ENCODE measurements at regions not wholly inside any gene's neighbourhood (a gene's known extent, or its start where the extent isn't known, plus 50 kb on each side); places are given as distances from the start of the nearest gene placed in this dataset.

- TF ChIP-seq CTCF (IDR thresholded peaks at IDR 0.05) (no peak), POLR2A (IDR thresholded peaks at IDR 0.05) (no peak)
- no peaks in the 10 kb centered on the region for H3K36me3 ChIP-seq (ENCODE audit: low read depth, missing control alignments)
- intact Hi-C loops (cut with DNase I; ENCODE audit: low total_unique reads), result no loop called here
- H3K27ac ChIP-seq, result no peak overlapping the region
- 84 to 93% methylated on average over 4 of the region's 4 CpGs for WGBS, 2 donors
- no peaks in the 10 kb centered on the region for H3K4me1 ChIP-seq
- no peak overlapping the region for H3K4me3 ChIP-seq
- no peak for DNase-seq
- H3K27me3 ChIP-seq, result no peaks in the 10 kb centered on the region
- no peaks in the 10 kb centered on the region for H3K9me3 ChIP-seq
Observed at GRCh38 chr3:26437678-26438077, 184.9 kb upstream of the LRRC3B start.

GRCh38 chr3:26438325-26438940 is 184.1 kb upstream of the LRRC3B start:
- Histone ChIP-seq H3K4me1 (no peaks in the 10 kb centered on the region), H3K27ac (no peak overlapping the region), H3K27me3 (no peaks in the 10 kb centered on the region), H3K36me3 (ENCODE audit: low read depth, missing control alignments) (no peaks in the 10 kb centered on the region), H3K4me3 (no peak overlapping the region), H3K9me3 (no peaks in the 10 kb centered on the region)
- TF ChIP-seq POLR2A (IDR thresholded peaks at IDR 0.05) (no peak), CTCF (IDR thresholded peaks at IDR 0.05) (no peak)
- intact Hi-C loops (cut with DNase I; ENCODE audit: low total_unique reads), result no loop called here
- no peak for DNase-seq
- 69 to 71% methylated on average over 4 of the region's 4 CpGs for WGBS, 2 donors

- Histone ChIP-seq H3K4me3 (no peak overlapping the region), H3K4me1 (no peaks in the 10 kb centered on the region), H3K9me3 (no peaks in the 10 kb centered on the region), H3K27me3 (no peaks in the 10 kb centered on the region), H3K27ac (no peak overlapping the region), H3K36me3 (ENCODE audit: low read depth, missing control alignments) (no peaks in the 10 kb centered on the region)
- no peak for TF ChIP-seq CTCF (IDR thresholded peaks at IDR 0.05)
- no peak for TF ChIP-seq POLR2A (IDR thresholded peaks at IDR 0.05)
- 81 to 87% methylated on average over 6 of the region's 6 CpGs for WGBS, 2 donors
- intact Hi-C loops (cut with DNase I; ENCODE audit: low total_unique reads), result no loop called here
- DNase-seq, result no peak
Observed at GRCh38 chr3:26438981-26439884, 183.3 kb upstream of the LRRC3B start.

DNA sequence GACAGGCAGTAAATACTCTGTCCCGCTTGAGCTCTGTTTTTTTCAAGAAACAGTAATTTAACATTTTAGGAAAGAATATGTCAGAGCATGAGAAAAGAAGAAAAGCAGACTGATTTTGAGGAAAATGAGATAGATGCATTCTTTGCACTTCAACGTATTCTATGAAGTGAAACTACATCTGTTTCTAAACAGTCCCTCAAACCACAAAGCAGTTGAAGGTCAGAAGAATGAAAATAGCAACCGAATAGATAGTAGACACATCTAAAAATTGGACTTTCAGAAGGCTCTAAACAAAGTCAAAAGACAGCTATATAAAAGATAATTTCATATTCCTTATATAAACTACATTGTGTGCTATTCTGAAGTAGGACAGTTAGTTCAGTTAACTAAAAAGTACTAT is 172.6 kb upstream of the LRRC3B start:
- Histone ChIP-seq H3K27me3 (no peaks in the 10 kb centered on the region), H3K27ac (no peak overlapping the region), H3K4me1 (no peaks in the 10 kb centered on the region), H3K4me3 (no peak overlapping the region), H3K36me3 (ENCODE audit: low read depth, missing control alignments) (no peaks in the 10 kb centered on the region), H3K9me3 (no peaks in the 10 kb centered on the region)
- DNase-seq, result no peak
- TF ChIP-seq POLR2A (IDR thresholded peaks at IDR 0.05) (no peak), CTCF (IDR thresholded peaks at IDR 0.05) (no peak)
- intact Hi-C loops (cut with DNase I; ENCODE audit: low total_unique reads), result no loop called here
- 30 to 35% methylated on average over 3 of the region's 3 CpGs for WGBS, 2 donors

Data from testis (tissue), 2 donors.